ENCODE measurements at regions not wholly inside any gene's neighbourhood (a gene's known extent, or its start where the extent isn't known, plus 50 kb on each side); places are given as distances from the start of the nearest gene placed in this dataset.

DNA sequence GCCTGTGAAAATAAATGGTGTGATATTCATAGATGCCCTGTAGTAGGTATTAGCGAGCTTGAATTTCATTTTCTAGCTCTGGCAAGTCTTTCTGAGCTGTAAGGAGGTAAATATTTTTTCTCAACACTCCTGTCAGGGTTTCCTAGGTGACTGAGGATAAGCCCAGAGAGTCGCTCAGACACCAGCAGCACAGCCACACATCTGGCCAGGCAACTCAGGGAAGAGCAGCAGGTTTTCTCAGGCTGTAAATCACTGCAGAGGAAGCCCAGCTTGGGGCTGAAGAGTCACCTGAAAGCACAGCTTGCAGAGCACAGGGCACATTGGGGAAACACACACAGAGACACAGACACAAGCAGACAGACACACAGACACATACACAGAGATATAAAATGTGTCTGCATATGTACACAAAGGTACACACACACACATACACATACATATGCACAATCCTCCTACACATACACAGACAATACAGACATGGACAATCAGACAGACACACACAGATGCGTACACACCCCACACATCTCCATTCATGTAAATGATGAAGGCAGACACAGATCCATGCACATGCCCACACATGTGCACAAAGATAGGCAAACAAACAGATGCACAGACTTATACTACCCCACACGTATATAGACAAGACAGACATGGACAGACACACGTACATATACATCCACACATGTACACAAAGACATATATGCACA, 232.0 kb upstream of the TMTC1 start:
- in situ Hi-C loops (cut with MboI; ENCODE audit: low pct_unique_long_range_greater_than_20kb, low sequenced_read_pairs) = no loop called here
- no peak for DNase-seq

DNA sequence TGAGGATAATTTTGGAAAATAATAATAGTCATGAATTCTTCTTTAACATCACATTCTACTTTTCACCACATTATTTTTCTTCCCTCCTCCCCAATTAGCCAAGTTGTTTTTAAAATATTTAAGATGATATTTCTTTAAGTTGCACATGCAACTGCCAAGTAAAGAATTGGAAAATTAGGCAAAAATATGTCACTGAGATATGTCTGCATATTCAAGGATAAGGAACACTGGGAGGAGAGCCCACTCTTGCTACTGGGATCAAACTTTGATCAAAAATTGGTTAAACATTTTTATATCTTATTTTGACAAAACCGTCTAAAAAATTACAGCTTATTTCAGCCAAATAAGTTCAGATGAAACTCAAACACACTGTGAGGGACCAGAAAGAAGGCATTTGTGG, 231.2 kb upstream of the TMTC1 start:
- in situ Hi-C loops (cut with MboI; ENCODE audit: low pct_unique_long_range_greater_than_20kb, low sequenced_read_pairs) = no loop called here
- no peak for DNase-seq

DNA sequence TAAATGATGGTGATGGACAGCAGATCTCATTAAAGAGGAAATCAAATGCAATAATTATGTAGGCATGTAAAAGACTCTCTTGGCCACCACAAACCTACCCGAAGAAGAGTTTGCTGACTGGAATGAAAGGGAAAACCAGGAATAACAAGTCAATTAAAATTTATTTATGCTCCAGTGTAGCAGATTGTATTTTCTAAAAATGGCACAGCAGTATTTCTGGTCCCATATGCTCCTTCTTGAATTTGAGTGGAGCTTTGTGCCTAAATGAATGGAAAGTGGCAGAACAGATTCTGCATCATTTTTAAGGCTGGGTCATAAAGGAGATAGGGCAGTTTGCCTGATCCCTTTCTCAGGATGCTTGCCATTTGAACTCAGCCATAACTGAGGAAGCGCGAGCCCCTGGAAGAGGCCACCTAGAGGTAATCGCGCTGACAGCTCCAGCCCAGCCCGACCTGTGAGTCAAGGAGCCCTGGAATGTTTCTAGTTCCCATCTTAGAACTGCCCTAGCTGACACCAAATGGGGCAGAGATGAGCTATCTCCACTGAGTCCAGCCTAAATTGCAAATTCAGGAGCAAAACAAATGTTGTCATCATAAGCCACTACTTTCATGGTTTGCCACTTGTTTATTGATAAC, 229.2 kb upstream of the TMTC1 start:
- no peak for DNase-seq
- in situ Hi-C loops (cut with MboI; ENCODE audit: low pct_unique_long_range_greater_than_20kb, low sequenced_read_pairs) = no loop called here

DNA sequence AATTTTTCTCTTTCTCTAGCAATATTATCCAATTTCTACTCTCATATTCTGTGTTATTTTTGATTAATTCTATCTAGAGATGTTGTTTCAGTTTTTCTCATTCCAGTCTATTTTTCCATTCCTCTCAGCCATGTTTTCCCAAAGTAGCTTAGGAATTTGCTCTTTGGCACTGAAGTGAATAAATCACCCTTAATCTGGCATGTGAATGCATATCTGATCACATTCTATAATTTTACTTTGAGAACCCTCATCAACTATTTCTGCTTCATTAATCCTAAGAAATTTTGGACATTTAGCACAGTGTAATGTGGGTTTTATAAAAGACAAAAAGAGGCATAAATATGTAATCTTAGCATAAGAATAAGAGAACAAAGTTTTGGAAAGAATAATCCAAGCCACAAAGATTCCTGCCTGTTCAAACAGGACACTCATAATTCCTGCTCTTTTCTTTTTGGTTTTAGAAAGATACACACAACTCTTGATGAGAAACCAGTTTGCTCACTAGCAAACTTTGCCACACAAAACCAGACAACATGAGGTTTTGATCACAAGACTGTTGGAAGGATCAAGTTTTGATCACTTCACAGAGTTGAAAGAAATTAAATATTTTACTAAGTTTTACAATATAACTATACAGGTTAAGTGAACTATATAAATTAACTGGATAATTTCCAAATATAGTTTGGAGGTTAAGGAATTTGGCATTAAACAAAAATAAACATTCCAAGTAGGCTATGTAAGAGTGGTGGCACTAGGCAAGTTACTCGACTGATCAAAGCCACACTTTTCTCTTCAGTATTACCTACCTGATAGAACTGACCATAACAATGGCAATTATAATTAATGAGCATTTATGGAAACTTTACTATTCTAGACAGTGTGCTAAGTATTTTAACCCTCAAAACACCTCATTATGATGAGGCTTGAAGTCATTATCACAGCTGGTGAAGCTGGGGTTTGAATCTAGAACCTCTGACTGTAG, 226.6 kb upstream of the TMTC1 start:
- in situ Hi-C loops (cut with MboI; ENCODE audit: low pct_unique_long_range_greater_than_20kb, low sequenced_read_pairs) = no loop called here
- no peak for DNase-seq

- no peak for DNase-seq
- in situ Hi-C loops (cut with MboI; ENCODE audit: low pct_unique_long_range_greater_than_20kb, low sequenced_read_pairs) = no loop called here
These were observed 222.3 kb upstream of the TMTC1 start for GRCh38 chr12:30006021-30006420.

DNA sequence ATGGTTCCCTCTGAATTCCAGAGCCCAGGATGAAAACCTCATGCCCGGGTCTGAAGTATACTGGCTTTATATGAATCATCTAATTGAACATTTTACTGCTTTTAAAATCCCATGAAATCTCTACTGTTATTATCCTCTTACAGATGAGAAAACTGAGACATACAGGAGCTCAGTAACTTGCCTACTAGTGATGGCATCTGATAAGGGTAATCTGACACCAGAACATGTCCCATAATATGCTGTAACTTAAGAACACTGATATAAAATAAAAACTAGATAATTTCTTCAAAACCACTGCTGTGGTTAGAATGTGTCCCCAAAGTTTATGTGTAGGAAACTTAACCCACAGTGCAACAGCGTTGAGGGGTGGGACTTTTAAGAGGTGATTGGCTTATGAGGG, 219.6 kb upstream of the TMTC1 start:
- no peak for DNase-seq
- in situ Hi-C loops (cut with MboI; ENCODE audit: low pct_unique_long_range_greater_than_20kb, low sequenced_read_pairs) = no loop called here

- in situ Hi-C loops (cut with MboI; ENCODE audit: low pct_unique_long_range_greater_than_20kb, low sequenced_read_pairs) = no loop called here
These were observed 218.9 kb upstream of the TMTC1 start for GRCh38 chr12:30002677-30003076.

DNA sequence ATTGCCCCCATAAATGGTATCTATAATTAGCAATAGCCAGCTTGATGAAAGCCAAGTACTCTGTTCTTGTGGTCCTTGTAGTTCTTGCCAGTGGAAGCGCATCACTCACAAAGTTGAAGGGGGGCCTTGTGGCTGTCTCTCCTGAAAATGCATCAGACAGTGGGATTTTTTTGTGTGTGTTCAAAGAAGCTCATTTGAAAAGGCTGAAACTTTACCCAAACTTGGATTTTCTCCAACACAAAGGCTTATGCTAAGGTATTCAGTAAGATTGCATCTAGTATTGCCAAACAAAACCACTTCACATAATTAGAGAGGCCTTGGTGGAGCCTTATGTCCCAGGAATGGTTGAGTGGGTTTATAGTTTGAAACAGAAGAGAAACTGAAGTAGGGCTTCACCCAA, 216.7 kb upstream of the TMTC1 start:
- in situ Hi-C loops (cut with MboI; ENCODE audit: low pct_unique_long_range_greater_than_20kb, low sequenced_read_pairs) = no loop called here
- no peak for DNase-seq

More at GRCh38 chr12:30002677-30003076, 218.9 kb upstream of the TMTC1 start:
- DNase-seq = no peak

DNA sequence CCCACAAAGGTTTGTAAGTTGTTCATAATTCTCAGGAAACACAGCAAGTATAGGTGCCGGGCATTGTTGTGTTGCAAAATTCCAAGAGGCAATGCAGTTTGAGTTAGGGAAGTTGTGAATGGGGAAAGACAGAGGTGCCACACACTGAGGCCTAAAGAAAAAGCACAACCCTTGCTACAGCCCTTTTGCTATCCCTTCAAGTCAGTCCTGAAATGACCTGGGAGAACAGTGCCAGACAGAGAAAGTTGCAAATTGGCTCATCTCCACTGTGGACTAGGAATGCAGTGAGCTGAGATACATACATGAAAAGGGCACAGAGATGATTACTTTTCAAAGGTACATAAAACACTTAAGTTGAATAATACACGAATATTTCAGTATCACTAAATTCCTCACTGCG, 213.3 kb upstream of the TMTC1 start:
- no peak for DNase-seq
- in situ Hi-C loops (cut with MboI; ENCODE audit: low pct_unique_long_range_greater_than_20kb, low sequenced_read_pairs) = no loop called here

GRCh38 chr12:29992366-29992765, 208.6 kb upstream of the TMTC1 start:
- in situ Hi-C loops (cut with MboI; ENCODE audit: low pct_unique_long_range_greater_than_20kb, low sequenced_read_pairs) = no loop called here
- DNase-seq = no peak

GRCh38 chr12:29991924-29992323, 208.2 kb upstream of the TMTC1 start:
- in situ Hi-C loops (cut with MboI; ENCODE audit: low pct_unique_long_range_greater_than_20kb, low sequenced_read_pairs) = no loop called here
- DNase-seq = no peak

GRCh38 chr12:29990971-29991370, 207.2 kb upstream of the TMTC1 start:
- in situ Hi-C loops (cut with MboI; ENCODE audit: low pct_unique_long_range_greater_than_20kb, low sequenced_read_pairs) = no loop called here
- DNase-seq = no peak

DNA sequence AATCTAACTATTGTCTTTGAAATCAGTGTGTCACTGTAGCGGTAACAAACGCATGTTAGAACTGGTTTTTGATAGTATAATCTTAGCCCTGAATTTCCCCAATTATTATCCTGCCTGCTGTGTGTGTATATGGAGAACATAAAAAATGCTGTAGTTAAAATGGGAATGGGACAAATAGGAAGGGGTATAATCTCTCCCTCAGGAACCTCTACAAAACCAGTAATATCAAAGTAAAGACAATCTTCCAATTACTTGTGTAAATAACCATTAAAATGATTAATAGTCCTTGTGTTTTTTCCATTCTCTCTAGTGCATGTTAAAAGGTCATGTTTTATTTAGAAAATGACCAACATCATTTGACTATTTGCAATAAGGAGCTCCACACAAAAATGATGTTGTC, 200.1 kb upstream of the TMTC1 start:
- no peak for DNase-seq
- in situ Hi-C loops (cut with MboI; ENCODE audit: low pct_unique_long_range_greater_than_20kb, low sequenced_read_pairs) = no loop called here

- DNase-seq = no peak
- in situ Hi-C loops (cut with MboI; ENCODE audit: low pct_unique_long_range_greater_than_20kb, low sequenced_read_pairs) = no loop called here
These were observed 196.6 kb upstream of the TMTC1 start for GRCh38 chr12:29980304-29980703.

- in situ Hi-C loops (cut with MboI; ENCODE audit: low pct_unique_long_range_greater_than_20kb, low sequenced_read_pairs) = no loop called here
- DNase-seq = no peak
These were observed 187.7 kb upstream of the TMTC1 start for GRCh38 chr12:29971446-29971845.

- in situ Hi-C loops (cut with MboI; ENCODE audit: low pct_unique_long_range_greater_than_20kb, low sequenced_read_pairs) = no loop called here
These were observed 186.8 kb upstream of the TMTC1 start for GRCh38 chr12:29970501-29970900.

DNA sequence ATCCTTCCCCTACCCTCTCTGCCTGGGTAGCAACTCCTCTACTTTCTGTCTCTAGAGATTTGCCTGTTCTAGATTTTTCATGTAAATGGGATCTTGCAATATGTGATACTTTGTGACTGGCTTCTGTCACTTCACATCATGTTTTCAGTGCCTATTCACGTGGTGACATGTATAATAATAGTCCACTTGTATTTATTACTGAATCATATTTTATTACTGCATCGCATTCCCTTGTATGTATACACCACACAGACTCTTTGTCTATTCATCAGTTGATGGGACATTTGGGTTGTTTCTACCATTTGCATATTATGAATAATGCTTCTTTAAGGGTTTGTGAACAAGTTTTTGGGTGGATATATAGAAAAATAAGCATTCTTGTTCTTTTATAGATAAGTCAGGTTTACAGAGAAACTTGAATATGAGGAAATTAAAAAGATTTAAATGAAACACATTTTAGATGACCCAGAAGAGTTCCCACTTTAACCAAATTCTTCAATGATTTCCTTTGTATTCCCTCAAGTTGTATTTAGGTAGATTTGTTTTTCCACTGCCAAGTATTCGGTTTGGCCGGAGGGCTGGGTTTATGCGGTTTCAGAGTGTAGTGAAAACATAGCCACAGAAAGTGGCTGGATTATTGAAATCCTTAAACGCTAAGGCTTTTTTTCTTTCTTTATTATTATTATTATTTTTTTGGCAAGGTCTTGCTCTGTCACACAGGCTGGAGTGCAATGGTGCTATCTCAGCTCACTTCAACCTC, 178.7 kb upstream of the TMTC1 start:
- no peak for DNase-seq
- in situ Hi-C loops (cut with MboI; ENCODE audit: low pct_unique_long_range_greater_than_20kb, low sequenced_read_pairs) = no loop called here

More at GRCh38 chr12:29970501-29970900, 186.8 kb upstream of the TMTC1 start:
- DNase-seq = no peak

DNA sequence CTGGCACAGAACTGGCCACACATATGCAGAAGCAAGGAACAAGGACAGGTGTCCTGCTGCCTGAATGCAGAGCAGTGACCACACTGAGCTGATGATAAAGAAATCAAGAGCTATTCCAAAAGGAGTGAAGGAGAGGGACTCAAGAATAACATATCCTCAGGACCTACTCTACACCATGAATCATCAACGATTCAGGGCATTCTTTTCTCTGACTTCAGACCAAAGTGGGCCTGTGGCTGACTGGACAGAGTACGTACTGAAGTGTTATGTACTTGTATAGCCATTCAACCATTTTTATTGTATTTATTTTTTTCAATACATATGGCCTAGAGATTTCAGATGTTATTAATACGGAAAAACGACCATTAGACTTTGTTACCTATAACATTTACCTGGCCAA, 177.5 kb upstream of the TMTC1 start:
- DNase-seq = no peak
- in situ Hi-C loops (cut with MboI; ENCODE audit: low pct_unique_long_range_greater_than_20kb, low sequenced_read_pairs) = no loop called here

DNA sequence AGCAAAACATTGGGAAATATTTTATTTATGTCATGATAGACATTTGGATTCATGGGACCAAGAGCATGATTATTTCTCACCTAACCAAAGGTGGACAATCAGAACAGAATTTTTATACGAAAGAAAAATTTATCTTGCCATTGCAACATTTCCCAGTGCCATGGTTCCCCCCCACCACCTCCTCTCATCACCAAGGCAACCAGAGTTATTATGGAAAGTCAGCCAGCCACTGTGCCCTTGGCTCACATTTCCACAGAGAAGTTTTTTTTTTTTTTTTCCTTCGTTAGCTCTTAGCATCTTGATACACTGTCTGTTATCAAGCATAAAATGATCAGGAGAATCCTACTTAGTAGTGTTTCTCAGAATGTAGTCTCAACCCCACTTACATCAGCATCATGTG, 176.4 kb upstream of the TMTC1 start:
- in situ Hi-C loops (cut with MboI; ENCODE audit: low pct_unique_long_range_greater_than_20kb, low sequenced_read_pairs) = no loop called here

More for the DNA sequence above, 176.4 kb upstream of the TMTC1 start:
- DNase-seq = no peak

Measured in KBM-7 (cell line).